Ascending aorta (tissue), 2 donors: ENCODE measurements at regions not wholly inside any gene's neighbourhood (a gene's known extent, or its start where the extent isn't known, plus 50 kb on each side); places are given as distances from the start of the nearest gene placed in this dataset.

Experiments
- DNase-seq, 2 donors: peaks; one replicate each; pipeline ENCODE4 v3.0.0-alpha.2; 2019; ENCODE audit warnings: low spot score in 2 of 2
- H3K27ac ChIP-seq, 2 donors: fragments of 200-600 bp; sonication (generic); one replicate each; pipeline ENCODE4 v1.5.1; 2016 to 2017; ENCODE audit warnings: mild to moderate bottlenecking in 1 of 2
- H3K27me3 ChIP-seq: fragments of 200-600 bp; sonication (generic); one replicate; pipeline ENCODE4 v1.5.1; 2017
- H3K36me3 ChIP-seq, 2 donors: fragments of 200-600 bp; sonication (generic); one replicate each; pipeline ENCODE4 v1.5.1; 2016
- H3K4me1 ChIP-seq, 2 donors: fragments of 200-600 bp; sonication (generic); one replicate each; pipeline ENCODE4 v1.5.1; 2016 to 2017; ENCODE audit warnings: mild to moderate bottlenecking in 1 of 2
- H3K4me3 ChIP-seq, 2 donors: fragments of 200-600 bp; sonication (generic); one replicate each; pipeline ENCODE4 v1.5.1; 2016 to 2017; ENCODE audit warnings: mild to moderate bottlenecking in 1 of 2
- H3K9me3 ChIP-seq, 2 donors: fragments of 200-600 bp; sonication (generic); one replicate each; pipeline ENCODE4 v1.5.1; 2016
- CTCF ChIP-seq, 3 experiments: fragments of 200-600 bp in 2 of 3; fragments of 450-650 bp in 1 of 3; sonication (generic) in 2 of 3; IDR thresholded peaks; one replicate each; pipeline ENCODE4 v1.5.1; 2016 to 2019; ENCODE audit warnings: antibody characterized with exemption in 3 of 3, mild to moderate bottlenecking in 1 of 3, moderate library complexity in 1 of 3
- intact Hi-C: fragments of 100-400 bp; cut with DNase I; formaldehyde crosslinking; loops from one replicate; pipeline ENCODE4 v1.15.1; 2023

GRCh38 chr13:64534302-64534701 lies 2695.8 kb downstream of the PCDH9 start:
- Histone ChIP-seq H3K27ac (no peak overlapping the region), H3K27me3 (no peaks in the 10 kb centered on the region), H3K9me3 (no peaks in the 10 kb centered on the region), H3K4me3 (no peak overlapping the region), H3K36me3 (no peaks in the 10 kb centered on the region), H3K4me1 (no peaks in the 10 kb centered on the region)
- TF ChIP-seq CTCF (IDR thresholded peaks at IDR 0.05) = no peak
- intact Hi-C loops = no loop called here
- DNase-seq = no peak

GRCh38 chr13:64531400-64531799 lies 2698.7 kb downstream of the PCDH9 start:
- Histone ChIP-seq H3K36me3 (no peaks in the 10 kb centered on the region), H3K27me3 (no peaks in the 10 kb centered on the region), H3K4me3 (no peak overlapping the region), H3K4me1 (no peaks in the 10 kb centered on the region), H3K27ac (no peak overlapping the region), H3K9me3 (no peaks in the 10 kb centered on the region)
- no peak for TF ChIP-seq CTCF (IDR thresholded peaks at IDR 0.05)
- DNase-seq = no peak
- intact Hi-C loops = no loop called here

- Histone ChIP-seq H3K4me1 (no peaks in the 10 kb centered on the region), H3K27me3 (no peaks in the 10 kb centered on the region), H3K36me3 (no peaks in the 10 kb centered on the region), H3K27ac (no peak overlapping the region), H3K4me3 (no peak overlapping the region), H3K9me3 (no peaks in the 10 kb centered on the region)
- no peak for DNase-seq
- intact Hi-C loops = no loop called here
- TF ChIP-seq CTCF (IDR thresholded peaks at IDR 0.05) = peak in 2 of 3 experiments; percentile 21 to 24
Measured at GRCh38 chr13:64529874-64530485, 2700.2 kb downstream of the PCDH9 start.

GRCh38 chr13:64528838-64529237 lies 2701.3 kb downstream of the PCDH9 start:
- Histone ChIP-seq H3K9me3 (no peaks in the 10 kb centered on the region), H3K27ac (no peak overlapping the region), H3K36me3 (no peaks in the 10 kb centered on the region), H3K4me3 (no peak overlapping the region), H3K4me1 (no peaks in the 10 kb centered on the region), H3K27me3 (no peaks in the 10 kb centered on the region)
- no peak for DNase-seq
- intact Hi-C loops = no loop called here
- no peak for TF ChIP-seq CTCF (IDR thresholded peaks at IDR 0.05)

GRCh38 chr13:64527561-64527960 lies 2702.6 kb downstream of the PCDH9 start:
- Histone ChIP-seq H3K36me3 (no peaks in the 10 kb centered on the region), H3K27ac (no peak overlapping the region), H3K27me3 (no peaks in the 10 kb centered on the region), H3K9me3 (no peaks in the 10 kb centered on the region), H3K4me1 (no peaks in the 10 kb centered on the region), H3K4me3 (no peak overlapping the region)
- TF ChIP-seq CTCF (IDR thresholded peaks at IDR 0.05) = no peak
- no peak for DNase-seq
- intact Hi-C loops = no loop called here

GRCh38 chr13:64525687-64526086 lies 2704.4 kb downstream of the PCDH9 start:
- H3K4me3 ChIP-seq = no peak overlapping the region
- no peaks in the 10 kb centered on the region for H3K36me3 ChIP-seq
- no peaks in the 10 kb centered on the region for H3K4me1 ChIP-seq
- intact Hi-C loops = no loop called here
- no peaks in the 10 kb centered on the region for H3K9me3 ChIP-seq
- no peak overlapping the region for H3K27ac ChIP-seq
- H3K27me3 ChIP-seq = no peaks in the 10 kb centered on the region
- DNase-seq = no peak
- TF ChIP-seq CTCF (IDR thresholded peaks at IDR 0.05) = no peak
